GM19438 (cell line): ENCODE measurements at regions not wholly inside any gene's neighbourhood (a gene's known extent, or its start where the extent isn't known, plus 50 kb on each side); places are given as distances from the start of the nearest gene placed in this dataset.
"Not testable (repeated sequence)": the region's sequence is repeated elsewhere in the genome, so short reads cannot be mapped to it uniquely, and the experiment has no call there.

Experiments
- ATAC-seq: cut with Tn5 transposase; IDR thresholded peaks from one replicate; pipeline ENCODE4 v1.9.1; 2021; ENCODE audit warnings: low read depth; ENCODE audit not compliant: unreplicated experiment

DNA sequence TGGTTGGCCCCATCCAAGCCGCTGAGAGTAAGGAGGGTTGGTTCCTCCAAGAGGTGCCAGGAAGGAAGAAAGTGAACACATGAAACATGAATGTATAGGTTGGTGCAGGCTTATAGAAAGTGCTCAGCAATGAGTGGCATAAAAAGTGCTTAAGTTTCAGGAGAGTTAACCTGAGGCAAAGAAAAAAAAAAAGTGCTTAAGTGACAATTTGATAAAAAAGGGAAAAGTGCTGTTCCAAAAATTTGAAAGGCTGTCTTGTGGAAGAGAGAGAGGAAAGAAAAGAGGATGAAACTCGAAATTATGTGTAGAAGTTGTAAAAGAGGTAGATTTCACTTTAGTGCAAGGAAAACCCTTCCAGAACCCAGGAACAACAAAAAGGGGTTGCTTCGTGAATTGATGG lies 85.5 kb upstream of the MAP4K4 start:
- no peak for ATAC-seq

DNA sequence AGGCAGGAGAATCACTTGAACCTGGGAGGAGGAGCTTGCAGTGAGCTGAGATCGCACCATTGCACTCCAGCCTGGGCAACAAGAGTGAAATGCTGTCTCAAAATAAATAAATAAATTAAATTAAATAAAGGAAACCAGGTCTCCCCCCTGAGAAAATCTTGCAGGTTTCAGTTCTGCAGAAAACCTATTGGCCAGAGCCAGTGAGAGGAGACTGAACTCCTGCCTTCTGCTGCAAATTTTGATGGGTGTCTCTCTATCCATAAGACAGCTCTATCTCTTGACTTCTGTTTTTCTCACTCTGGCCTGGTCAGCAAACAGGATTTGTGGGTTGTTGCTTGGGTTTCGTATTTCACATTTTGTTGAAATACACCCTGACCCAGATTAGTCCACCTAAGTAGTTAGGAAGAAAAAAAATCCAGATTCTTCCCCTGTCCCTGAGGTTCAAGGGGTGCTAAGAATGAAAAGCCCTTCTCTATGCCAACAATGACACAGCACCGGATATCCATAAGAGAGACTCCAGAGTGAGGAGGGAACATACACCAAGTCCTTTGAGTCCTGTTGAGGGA lies 86.7 kb upstream of the MAP4K4 start:
- no peak for ATAC-seq

DNA sequence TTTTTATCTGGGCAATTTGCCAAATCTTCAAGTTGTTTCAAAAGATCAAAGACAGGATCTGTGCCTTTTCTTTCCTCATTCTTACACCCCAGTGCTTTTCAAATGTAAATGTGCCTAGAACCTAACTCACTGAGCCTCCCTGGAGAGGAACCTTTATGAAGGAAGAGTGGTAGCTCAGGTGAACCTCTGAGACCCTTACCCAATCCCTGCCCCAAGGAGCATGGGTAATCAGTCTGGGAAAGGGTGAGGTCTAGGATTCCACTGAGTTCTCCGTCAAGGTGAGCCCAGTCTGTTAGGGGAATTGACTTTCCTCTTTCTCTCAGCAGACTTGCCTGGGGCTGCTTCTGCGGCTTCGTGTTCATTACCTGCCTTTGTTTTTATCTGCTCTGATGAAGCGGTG lies 88.1 kb upstream of the MAP4K4 start:
- no peak for ATAC-seq

DNA sequence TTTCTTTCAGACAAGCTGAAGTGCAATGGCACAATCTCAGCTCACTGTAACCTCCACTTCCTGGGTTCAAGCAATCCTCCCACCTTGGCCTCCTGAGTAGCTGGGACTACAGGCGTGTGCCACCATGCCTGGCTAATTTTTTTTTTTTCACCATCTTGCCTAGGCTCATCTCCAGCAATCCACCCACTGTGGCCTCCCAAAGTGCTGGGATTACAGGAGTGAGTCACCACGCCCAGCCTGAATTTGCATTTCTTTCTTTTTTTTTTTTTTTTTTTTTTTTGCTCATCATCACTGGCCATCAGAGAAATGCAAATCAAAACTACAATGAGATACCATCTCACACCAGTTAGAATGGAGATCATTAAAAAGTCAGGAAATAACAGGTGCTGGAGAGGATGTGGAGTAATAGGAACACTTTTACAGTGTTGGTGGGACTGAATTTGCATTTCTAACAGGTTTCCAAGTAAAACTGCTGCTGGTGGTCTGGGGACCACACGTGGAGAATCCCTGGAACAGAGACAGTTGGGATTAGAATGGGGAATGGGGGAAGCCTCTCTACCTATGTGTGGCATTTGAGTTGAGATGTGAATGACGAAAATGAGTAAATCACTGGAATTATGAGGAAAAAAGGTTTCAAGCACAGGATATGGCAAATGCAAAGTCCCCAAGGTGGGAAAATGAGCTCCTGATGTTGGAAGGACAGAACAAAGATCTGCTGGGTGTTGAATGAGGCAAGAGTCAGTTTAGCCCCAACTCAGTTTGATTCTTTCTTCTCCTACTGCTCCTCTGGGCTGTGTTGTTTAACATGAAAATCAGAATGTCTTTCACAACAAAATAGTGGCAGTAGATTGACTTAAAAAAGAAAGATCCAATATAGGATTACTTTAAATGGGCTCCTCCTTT lies 88.8 kb upstream of the MAP4K4 start:
- no peak for ATAC-seq

DNA sequence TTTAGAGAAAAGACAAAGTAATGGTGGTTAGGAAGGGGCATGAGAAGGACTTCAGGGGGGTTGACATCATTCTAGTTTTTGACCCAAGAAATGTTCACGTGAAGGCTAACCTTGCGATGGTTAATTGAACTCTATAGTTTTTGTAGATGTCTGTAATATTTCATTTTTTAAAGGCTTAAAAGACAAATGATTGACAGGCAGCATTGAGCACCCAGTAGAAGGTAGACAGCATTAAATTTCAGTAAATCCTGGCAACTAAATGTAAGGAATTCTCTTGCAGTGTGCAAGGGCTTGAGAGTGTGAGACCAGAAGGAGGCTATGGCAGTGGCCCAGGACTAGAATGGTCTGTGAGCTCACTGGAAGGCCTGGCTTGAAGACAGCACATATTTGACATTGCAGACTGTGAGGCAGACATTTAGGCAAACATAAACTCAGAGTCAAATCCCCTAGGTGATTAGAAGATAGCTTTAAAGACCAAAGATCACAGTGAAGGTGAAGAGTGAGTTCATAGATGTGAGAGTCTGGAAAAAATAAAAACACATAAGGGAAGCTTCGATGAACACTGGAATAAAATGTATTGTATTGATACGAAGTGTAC lies 100.1 kb upstream of the MAP4K4 start:
- ATAC-seq = no peak

DNA sequence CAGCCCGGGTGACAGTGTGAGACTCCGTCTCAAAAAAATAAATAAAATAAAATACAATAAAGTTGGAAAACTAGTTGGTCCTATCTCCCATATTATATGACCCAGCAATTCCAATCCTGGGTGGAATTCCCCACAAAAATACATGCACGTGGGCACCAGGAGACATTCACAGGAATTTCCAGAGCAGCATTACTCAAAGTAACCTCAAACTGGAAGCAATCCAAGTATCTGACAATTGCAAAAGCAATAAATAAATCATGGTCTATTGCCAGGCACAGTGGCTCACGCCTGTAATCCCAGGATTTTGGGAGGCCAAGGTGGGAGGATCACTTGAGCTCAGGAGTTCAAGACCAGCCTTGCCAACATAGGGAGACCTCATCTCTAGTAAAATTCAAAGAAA lies 101.2 kb upstream of the MAP4K4 start:
- no peak for ATAC-seq

DNA sequence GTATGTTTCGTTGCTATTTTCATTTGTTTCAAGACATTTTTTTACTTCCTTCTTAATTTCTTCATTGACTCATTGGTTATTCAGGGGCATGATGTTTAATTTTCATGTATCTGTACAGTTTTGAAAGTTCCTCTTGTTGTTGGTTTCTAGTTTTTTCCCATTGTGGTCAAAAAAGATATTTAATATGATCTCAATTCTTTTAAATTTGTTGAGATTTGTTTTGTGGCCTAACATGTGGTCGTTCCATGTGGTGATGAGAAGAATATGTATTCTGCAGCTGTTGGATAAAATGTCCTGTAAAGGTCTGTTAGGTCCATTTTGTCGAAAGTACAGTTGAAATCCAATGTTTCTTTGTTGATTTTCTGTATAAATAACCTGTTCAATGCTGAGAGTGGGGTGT lies 110.3 kb upstream of the MAP4K4 start:
- ATAC-seq = no peak

DNA sequence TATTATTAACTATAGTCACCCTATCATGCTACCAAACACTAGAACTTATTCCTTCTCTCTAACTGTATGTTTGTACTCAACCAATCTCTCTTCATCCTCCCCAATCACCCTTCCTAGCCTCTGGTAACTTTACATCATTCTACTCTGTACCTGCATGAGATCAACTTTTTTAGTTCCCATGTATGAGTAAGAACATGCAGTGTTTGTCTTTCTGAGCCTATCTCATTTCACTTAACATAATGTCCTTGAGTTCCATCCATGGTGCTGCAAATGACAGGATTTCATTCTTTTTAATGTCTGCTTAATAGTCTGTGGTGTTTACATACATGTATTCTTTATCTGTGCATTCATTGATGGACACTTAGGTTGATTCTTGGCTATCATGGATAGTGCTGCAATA lies 108.9 kb upstream of the RFX8 start:
- no peak for ATAC-seq

DNA sequence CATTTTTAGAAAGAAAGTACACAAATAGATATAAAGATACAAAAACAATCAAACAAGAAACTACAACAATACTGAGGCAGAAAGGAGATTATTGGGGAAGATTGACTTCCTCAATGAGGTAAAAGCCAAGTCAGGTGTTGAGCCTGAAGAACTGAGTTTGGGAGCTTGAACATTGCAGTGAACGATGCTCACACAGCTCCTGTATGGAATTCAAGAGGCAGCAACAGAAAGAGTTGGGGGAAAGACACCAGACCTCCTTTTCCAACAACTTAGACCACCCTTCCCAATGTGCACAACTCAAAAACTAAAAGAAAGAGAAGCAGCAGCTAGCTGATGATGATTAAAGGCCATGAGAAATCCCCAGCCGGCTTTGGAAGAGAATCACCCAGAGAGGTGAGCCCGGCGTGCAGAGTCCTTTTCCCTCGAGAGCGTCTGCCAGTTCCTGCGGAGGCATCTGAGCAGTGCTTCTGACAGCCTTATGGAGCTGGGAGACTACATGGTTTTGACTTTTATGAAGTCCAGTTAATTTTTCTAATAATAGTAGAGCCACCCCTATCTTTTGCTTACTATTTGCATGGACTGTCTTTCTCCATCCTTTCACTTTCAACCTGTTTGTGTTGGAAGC lies 106.9 kb upstream of the RFX8 start:
- ATAC-seq = no peak

DNA sequence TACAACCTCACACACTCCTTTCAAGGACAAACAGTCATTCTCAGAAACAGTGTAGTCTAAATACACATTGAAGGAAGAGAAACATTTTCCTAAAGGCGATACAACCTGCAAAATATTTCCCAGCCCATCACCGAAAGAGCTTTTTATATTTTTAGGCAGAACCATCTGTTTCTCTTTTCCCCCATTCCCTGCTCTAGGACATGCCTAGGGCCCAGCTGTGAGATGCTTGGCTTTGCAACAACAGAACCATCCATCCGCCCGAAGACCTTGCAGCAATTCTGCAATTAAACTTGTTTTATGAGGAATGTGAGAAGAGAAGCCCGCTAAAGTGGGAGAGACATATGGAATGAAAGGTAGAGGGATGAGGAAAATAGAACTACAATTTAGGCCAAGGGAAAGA lies 105.6 kb upstream of the RFX8 start:
- no peak for ATAC-seq

DNA sequence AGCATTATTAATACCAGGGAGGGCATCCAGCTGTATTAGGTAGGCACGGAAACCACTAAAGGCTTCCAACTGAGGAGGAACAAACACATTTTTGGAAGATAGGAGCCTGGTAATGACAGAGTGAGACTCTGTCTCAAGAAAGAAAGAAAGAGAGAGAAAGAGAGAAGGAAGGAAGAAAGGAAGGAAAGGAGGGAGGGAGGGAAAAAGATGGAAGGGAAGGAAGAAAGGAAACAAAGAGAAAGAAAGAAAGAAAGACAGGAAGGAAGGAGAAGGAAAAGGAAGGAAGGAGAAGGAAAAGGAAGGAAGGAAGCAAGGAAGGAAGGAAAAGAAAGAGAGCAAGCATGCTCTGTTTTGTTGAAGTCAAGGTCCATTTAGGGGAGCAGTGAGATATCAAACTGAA lies 103.8 kb upstream of the RFX8 start:
- ATAC-seq = no peak

DNA sequence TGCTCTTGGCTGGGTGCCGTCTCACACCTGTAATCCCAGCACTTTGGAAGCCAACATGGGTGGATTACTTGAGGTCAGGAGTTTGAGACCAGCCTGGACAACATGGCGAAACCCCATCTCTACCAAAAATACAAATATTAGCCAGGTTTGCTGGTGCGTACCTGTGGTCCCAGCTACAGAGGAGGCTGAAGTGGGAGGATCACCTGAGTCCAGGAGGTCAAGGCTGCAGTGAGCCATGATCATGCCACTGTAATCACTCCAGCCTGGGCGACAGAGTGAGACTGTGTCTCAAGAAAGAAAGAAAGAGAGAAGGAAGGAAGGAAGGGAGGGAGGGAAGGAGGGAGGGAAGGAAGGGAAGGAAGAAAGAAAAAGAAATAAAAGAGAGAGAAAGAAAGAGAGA lies 103.2 kb upstream of the RFX8 start:
- ATAC-seq = not testable (repeated sequence)

DNA sequence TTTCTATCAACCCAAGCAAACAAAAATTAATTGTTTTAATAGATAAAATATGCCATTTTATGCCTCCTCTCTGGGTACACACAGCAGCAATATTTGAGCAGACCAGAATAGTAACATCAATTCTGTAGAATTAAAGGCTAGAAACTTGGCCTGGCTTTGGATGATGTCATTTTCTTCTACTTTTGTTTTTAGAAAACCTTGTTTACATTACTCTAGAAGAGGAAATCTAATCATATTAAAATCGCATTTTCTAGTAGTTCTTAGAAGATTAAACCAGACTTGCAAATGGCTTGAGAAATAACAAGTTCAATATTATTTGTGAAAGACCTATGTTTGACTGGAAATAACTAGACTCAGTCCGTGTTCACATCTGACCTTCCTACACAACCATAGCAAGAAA lies 102.3 kb upstream of the RFX8 start:
- no peak for ATAC-seq

DNA sequence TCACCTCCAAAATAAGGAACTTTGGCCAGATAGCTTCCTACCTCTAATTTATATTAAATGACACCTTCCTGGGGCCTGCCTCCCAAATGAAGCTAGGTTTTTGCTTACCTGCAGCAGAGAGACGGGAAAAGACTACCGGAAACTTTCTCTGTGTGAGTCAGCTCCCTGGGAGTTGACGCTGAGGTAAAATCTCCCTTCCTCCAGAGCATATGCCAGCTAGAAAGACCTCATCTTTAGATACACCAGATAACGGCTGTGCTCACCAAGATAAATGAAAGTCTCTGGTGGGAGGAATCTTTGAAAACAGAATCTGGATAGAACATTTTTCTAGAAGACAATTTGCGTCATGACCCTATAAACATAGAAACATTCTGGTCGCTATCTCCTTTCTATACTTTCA lies 99.7 kb upstream of the RFX8 start:
- ATAC-seq = no peak

DNA sequence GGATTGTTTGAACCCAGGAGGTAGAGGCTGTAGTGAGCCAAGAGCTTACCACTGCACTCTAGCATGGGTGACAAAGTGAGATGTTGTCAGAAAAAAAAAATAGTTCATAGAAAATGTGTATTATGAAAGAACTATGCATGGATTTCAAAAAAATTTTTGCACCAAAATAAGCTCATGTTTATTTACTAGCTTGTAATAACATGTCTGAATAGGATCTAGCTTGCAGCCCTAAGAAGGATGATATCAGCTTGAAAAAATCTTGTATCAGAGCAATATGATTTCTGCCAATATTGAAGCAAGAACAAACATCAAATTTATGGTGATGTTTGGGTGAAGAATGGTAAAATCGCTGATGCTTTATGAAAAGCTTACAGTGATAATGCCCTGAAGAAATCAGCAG lies 97.0 kb upstream of the RFX8 start:
- no peak for ATAC-seq

DNA sequence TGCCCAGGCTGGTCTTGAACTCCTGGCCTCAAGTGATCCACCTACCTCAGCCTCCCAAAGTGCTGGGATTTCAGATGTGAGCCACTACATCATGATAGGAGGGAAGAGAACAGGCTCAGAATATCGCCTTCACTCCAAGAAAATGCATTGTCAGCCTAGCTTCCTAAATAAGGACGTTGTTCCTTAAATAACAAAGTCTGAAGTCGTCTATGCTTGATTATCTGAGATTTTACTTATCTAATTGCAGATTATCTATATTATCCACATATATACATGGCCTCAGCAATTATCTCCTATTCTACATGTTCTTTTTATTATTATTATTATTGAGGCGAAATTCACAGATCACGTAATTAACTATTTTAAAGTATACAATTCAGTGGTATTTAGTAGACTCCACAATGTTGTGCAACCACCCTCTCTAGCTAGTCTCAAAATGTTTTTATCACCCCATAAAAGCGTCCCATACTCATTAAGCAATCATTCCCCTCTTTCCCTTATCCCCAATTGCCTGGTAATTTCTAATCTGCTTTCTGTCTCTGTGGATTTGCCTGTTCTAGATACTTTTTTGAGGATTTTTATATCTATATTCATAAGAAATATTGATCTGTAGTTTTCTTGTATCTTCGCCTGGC lies 95.1 kb upstream of the RFX8 start:
- ATAC-seq = no peak

DNA sequence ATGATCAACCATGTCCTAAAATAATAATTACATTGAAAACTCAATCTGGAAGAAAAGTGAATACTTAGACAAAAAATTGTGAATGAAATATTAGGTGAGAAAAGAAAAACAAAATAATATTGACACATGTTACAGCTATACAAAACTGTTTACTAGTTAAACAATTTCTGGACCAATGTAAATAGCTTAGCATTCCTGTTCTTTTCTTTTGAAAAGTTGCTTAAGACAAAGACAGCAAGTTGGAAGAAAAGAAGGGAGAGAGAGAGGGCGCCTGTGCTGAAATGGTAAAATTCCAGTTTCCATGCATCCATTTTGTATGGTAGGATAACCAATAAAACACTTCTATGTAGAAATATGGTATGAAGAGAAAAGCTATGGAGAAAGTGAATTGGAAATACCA lies 94.1 kb upstream of the RFX8 start:
- no peak for ATAC-seq

DNA sequence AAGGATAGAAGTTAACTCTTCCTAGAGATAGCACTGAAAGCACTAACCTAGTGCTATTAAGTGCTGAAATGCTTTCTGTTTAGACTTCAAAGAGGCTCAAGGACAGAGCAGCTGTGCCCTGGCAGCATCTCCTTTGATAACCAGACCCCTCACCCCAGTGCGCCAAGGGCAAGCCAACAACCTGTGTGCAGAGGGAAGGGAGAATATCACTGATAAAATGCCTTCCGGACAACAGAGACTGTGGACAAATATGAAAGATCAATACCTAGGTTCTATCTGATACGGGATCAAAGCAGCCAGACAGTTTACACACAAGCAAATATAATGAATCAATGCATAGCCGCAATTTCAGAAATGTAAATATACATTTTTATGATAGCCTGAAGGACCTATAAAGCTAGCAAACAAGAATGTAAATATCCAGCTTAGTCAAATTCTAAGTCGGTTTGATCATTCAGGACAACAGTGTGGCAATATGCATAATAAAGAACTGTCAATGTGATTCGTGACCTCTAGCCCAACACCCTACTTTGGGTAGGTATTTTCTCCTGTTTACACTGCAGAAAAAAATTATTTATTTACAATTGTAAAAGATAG lies 91.8 kb upstream of the RFX8 start:
- ATAC-seq = no peak

DNA sequence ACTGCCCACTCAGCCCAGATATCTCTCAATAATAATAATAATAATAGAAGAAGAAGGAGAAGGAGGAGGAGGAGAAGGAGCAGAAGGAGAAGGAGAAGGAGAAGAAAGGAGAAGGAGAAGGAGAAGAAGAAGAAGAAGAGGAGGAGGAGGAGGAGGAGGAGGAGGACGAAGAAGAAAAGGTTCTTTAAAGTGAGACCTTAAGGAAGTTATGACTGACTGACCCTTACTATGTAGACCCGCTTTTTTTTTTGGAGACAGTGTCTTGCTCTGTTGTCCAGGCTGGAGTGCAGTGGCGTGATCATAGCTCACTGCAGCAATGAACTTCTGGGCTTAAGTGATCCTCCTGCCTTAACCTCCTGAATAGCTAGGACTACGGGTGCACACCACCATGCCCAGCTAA lies 88.9 kb upstream of the RFX8 start:
- no peak for ATAC-seq

DNA sequence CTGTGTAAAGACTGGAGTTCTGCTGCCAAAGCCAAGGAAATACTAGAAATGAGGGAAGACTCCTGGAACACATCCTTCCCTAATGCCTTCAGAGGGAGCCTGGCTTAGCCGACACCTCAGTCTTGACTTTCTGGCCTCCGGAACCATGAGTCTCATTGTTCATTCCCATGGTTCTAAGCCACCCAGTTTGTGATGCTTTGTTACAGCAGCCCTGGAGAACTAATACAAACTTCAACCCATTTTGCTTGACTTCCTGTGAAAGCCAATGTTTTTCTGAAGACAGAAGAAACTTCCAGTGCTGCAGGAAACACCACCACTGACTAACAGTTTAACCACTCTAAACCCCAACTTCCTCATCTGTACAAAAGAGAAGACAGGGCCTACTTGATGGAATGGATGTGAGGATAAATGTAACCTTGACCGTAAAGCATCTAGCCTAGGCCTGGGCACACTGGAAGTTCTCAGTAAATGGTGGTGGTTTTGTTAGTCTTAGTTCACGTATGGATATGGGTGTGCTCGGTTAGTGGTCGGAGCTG lies 85.9 kb upstream of the RFX8 start:
- ATAC-seq = no peak
